Thymus (tissue), 11 donors: ENCODE measurements at regions not wholly inside any gene's neighbourhood (a gene's known extent, or its start where the extent isn't known, plus 50 kb on each side); places are given as distances from the start of the nearest gene placed in this dataset.

Experiments used
- DNase-seq, 9 donors: peaks; one replicate each; pipeline ENCODE4 v3.0.0-alpha.2; 2013; ENCODE audit warnings: low spot score in 9 of 9, low read depth in 6 of 9, missing footprints in 1 of 9
- H3K27ac ChIP-seq, 2 donors: one replicate each; pipeline ENCODE4 v1.5.1; 2013; ENCODE audit warnings: control low read depth in 1 of 2, low read depth in 1 of 2, low read length in 1 of 2, mild to moderate bottlenecking in 1 of 2, moderate library complexity in 1 of 2
- H3K27me3 ChIP-seq, 2 donors: one replicate each; pipeline ENCODE4 v1.5.1; 2013; ENCODE audit warnings: low read length in 1 of 2; ENCODE audit not compliant: control insufficient read depth in 2 of 2, insufficient read depth in 1 of 2
- H3K36me3 ChIP-seq, 2 donors: one replicate each; pipeline ENCODE4 v1.5.1; 2013; ENCODE audit warnings: low read length in 1 of 2, mild to moderate bottlenecking in 1 of 2, moderate library complexity in 1 of 2; ENCODE audit not compliant: control insufficient read depth in 2 of 2, insufficient read depth in 2 of 2
- H3K4me1 ChIP-seq, 2 donors: one replicate each; pipeline ENCODE4 v1.5.1; 2013; ENCODE audit warnings: low read length in 2 of 2; ENCODE audit not compliant: control insufficient read depth in 2 of 2, insufficient read depth in 2 of 2
- H3K4me3 ChIP-seq, 2 donors: one replicate each; pipeline ENCODE4 v1.5.1; 2013; ENCODE audit warnings: low read length in 2 of 2, control low read depth in 1 of 2, mild to moderate bottlenecking in 1 of 2
- H3K9me3 ChIP-seq, 2 donors: one replicate each; pipeline ENCODE4 v1.5.1; 2013; ENCODE audit warnings: low read length in 1 of 2, mild to moderate bottlenecking in 1 of 2; ENCODE audit not compliant: control insufficient read depth in 2 of 2, insufficient read depth in 1 of 2
- WGBS: extraction: QIAGEN DNeasy Blood & Tissue Kit; methylation state at CpG from one replicate; pipeline ENCODE4 v1.1.7; 2013; 5-methylcytosine and 5-hydroxymethylcytosine counted together
- donor health status: healthy.

DNA sequence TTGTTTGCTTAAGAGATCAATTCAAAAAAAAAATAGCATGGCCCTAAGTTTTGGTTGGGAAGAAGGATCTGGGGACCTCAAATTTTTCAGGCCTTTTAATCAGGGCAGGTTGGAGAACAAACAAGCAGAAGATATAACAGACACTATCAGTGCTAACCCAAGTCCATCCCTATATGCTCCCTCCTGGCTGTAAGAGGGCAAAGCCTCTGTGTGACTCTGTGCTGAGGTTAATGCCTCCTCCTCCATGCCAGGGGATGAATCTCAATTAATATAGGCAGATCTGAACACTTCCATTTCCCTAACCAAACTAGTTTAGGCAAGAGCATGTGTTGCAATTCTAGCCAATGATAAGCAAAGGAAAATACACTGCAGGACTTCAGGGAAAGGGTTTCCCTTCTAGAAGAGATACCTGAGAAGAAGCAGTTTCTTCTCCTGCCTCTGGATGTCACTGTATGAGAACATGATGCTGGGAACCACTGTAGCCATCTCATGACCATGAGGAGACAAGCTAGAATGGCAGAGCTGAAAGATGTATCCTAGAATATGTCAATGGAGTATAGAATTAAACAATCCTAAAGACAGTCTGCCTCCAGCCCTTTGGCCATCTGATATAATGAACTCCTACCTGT lies 76.0 kb downstream of the CHD9NB start:
- Histone ChIP-seq H3K27ac (no peak overlapping the region), H3K36me3 (no peaks in the 10 kb centered on the region), H3K27me3 (no peaks in the 10 kb centered on the region), H3K4me3 (no peak overlapping the region), H3K9me3 (no peaks in the 10 kb centered on the region), H3K4me1 (no peaks in the 10 kb centered on the region)
- peak in 1 of 9 donors; percentile 8 for DNase-seq

DNA sequence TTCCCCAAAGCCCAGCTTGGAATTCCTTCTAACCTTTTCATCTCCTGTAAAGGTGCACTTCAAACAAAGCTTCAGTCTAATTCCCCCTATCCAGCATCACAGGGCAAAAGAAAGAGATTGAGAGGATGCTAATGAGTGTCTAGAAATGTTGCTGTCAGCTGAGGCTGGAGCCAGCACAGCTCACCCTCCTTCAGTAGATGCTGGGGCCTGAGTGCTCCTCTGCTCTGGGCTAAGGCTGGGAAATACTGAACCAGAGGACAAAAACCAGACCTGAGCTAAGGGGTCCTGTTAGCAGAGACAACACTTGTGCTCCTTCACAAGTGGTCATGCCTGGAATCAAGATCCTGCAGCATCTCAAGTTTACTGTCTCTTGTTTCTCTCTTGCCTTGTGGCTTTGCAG lies 85.0 kb downstream of the CHD9NB start:
- Histone ChIP-seq H3K27ac (no peak overlapping the region), H3K9me3 (no peaks in the 10 kb centered on the region)

DNA sequence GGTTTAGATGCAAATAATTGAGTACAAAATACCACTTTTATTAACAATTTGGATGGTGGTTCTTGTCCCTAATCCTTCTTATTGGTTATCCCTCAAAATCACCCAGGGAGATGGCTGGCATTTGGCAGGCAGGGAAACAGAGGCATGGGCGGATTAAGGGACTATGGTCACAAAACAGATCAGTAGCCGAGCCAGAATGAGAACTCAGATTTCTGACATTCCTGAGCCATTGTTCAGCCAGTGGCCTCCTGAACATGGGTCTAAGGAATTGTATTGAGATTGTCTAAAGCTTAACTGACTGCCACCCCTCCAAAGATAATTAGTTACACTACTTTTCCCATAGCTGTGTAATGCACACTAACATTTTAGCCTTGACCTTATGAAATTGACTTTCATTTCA lies 88.4 kb downstream of the CHD9NB start:
- no peak for DNase-seq
- H3K4me3 ChIP-seq: no peak overlapping the region
- WGBS: 85% methylated on average over 2 of the region's 2 CpGs
- no peaks in the 10 kb centered on the region for H3K9me3 ChIP-seq
- no peak overlapping the region for H3K27ac ChIP-seq
- no peaks in the 10 kb centered on the region for H3K36me3 ChIP-seq
- no peaks in the 10 kb centered on the region for H3K4me1 ChIP-seq
- H3K27me3 ChIP-seq: no peaks in the 10 kb centered on the region

More for the DNA sequence above, 85.0 kb downstream of the CHD9NB start:
- H3K27me3 ChIP-seq: no peaks in the 10 kb centered on the region
- no peak for DNase-seq
- no peak overlapping the region for H3K4me3 ChIP-seq
- no peaks in the 10 kb centered on the region for H3K36me3 ChIP-seq
- no peaks in the 10 kb centered on the region for H3K4me1 ChIP-seq

DNA sequence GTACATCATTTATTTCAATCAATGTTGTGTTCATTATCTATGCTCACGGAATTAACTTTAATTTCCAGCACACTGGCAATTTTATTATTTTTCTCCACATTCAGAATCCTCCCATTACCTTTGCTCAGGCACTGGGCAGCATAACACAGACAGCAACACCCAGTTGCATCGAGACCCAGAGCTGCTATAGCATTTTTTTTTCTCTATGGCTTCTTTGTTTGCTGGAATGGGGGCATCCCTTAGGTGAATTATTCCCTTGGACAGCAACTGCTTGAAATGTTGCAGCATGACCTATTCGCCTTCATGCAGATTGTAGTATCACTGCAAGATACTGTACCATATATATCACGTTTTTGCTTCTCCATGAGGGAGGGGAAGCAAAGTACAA lies 88.8 kb downstream of the CHD9NB start:
- Histone ChIP-seq H3K36me3 (no peaks in the 10 kb centered on the region), H3K9me3 (no peaks in the 10 kb centered on the region), H3K4me1 (no peaks in the 10 kb centered on the region), H3K4me3 (no peak overlapping the region), H3K27ac (no peak overlapping the region), H3K27me3 (no peaks in the 10 kb centered on the region)
- 86% methylated on average over 4 of the region's 4 CpGs for WGBS
- DNase-seq: no peak

DNA sequence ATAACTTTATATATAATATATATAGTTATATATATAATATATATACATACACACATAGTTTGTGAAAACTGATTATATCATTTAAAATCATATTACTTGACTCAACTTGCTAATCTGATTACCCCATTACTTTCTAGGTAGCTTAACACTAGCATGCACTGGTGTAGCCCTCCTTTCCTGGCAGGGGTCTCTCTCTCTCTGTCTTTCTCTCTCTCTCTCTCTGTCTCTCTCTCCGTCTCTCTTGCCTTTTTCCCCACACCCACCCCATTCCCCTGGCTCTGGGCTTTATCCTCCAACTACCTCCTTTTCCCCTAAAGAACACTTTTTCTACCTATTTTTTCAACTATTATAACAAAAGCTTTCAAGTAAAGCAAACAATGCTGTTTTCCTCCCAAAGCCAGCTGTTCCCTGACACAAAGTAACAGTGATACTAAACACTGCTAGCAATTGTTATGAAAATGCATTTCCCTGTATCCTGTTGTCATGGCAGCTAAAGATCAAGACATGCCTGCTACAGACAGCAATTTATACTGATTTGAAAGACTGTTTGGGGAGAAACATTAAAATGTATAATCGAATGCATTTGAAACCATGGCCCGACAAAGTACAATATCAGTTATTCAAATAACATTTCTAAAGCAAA lies 89.4 kb downstream of the CHD9NB start:
- 92% methylated on average over 3 of the region's 3 CpGs for WGBS
- DNase-seq: no peak
- H3K27ac ChIP-seq: no peak overlapping the region

DNA sequence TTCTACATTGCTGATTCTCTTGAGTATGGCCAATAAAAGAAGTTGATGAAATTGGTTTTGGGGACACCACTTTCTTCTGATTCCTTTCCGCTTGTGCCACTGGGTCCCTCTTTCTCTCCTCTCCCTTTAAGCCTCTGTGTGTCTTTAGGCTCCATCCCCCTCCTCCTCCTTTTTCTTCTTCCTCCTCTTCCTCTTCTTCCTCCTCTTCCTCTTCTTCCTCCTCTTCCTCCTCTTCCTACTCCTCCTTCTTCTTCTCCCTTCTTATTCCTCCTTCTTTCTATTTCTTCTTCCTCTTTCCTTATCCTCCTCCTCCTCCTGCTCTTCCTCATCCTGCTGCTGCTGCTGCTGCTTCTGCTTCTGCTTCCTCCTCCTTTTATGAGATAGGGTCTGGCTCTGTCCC lies 93.7 kb downstream of the CHD9NB start:
- Histone ChIP-seq H3K4me3 (no peak overlapping the region), H3K36me3 (no peaks in the 10 kb centered on the region), H3K9me3 (no peaks in the 10 kb centered on the region), H3K27me3 (no peaks in the 10 kb centered on the region), H3K27ac (no peak overlapping the region), H3K4me1 (no peaks in the 10 kb centered on the region)
- WGBS: 100% methylated on average over 1 of the region's 1 CpG
- DNase-seq: no peak

More for the DNA sequence above, 89.4 kb downstream of the CHD9NB start:
- Histone ChIP-seq H3K9me3 (no peaks in the 10 kb centered on the region), H3K4me3 (no peak overlapping the region), H3K27me3 (no peaks in the 10 kb centered on the region), H3K4me1 (no peaks in the 10 kb centered on the region), H3K36me3 (no peaks in the 10 kb centered on the region)

DNA sequence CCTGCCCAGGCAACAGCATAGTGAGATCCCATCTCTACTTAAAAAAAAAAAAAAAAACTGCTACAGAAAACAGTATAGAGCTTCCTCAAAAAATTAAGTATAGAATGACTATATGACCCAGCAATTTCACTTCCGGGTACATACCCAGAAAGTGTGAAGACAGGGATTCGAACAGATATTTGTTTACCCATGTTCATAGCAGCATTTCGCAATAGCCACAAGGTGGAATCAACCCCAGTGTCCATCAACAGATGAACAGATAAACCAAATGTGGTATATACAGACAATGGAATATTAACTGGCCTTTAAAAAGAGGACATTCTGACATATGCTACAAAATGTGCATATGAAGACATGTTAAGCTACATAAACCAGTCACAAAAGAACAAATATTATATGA lies 95.5 kb downstream of the CHD9NB start:
- H3K9me3 ChIP-seq: no peaks in the 10 kb centered on the region
- H3K27me3 ChIP-seq: no peaks in the 10 kb centered on the region
- WGBS: 98% methylated on average over 3 of the region's 3 CpGs
- H3K36me3 ChIP-seq: no peaks in the 10 kb centered on the region
- DNase-seq: no peak
- H3K4me3 ChIP-seq: no peak overlapping the region
- no peaks in the 10 kb centered on the region for H3K4me1 ChIP-seq
- no peak overlapping the region for H3K27ac ChIP-seq

DNA sequence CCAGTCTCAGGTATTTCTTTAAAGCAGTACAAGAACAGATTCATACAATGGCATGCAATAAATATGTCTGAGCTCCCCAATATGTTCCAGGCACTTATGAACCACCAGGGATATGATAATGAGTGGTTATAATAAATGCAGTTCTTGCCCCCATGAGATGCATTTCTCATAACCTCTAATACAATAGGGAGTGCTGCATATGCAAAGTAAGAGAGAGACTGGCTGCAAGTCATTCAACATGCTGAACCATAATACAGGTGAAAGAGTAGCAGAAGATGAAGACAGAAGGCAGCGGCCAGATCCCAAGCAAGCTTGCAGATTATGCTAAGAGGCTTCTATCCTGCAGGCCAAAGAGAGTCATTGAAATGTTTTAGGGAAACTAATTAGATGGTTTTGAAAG lies 96.7 kb downstream of the CHD9NB start:
- Histone ChIP-seq H3K36me3 (no peaks in the 10 kb centered on the region), H3K27ac (no peak overlapping the region)

DNA sequence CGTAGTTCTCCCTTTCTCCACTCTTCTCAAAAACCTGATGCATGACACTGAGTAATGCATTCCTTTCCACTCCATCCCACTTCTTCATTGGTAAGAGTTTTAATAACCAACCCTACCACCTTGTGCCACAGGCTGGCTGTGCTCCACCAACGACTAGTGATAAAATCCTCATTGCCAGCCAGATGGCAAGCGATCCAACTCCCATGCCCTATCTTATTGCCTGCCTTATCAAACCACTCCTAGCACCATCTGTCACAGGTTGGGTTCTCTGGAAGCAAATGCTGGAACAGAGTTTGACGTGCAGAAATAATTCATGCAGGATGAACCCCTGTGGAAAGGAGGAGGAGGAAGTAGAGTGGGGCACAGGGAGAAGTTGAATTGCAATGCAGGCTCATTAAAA lies 99.5 kb downstream of the CHD9NB start:
- DNase-seq: no peak
- Histone ChIP-seq H3K4me1 (no peaks in the 10 kb centered on the region), H3K4me3 (no peak overlapping the region), H3K27me3 (no peaks in the 10 kb centered on the region), H3K9me3 (no peaks in the 10 kb centered on the region), H3K27ac (no peak overlapping the region), H3K36me3 (no peaks in the 10 kb centered on the region)
- WGBS: 63% methylated on average over 4 of the region's 4 CpGs

More for the DNA sequence above, 96.7 kb downstream of the CHD9NB start:
- H3K4me1 ChIP-seq: no peaks in the 10 kb centered on the region
- H3K4me3 ChIP-seq: no peak overlapping the region
- DNase-seq: no peak
- H3K9me3 ChIP-seq: no peaks in the 10 kb centered on the region
- WGBS: 100% methylated on average over 1 of the region's 1 CpG
- H3K27me3 ChIP-seq: no peaks in the 10 kb centered on the region
